ENCODE measurements at regions not wholly inside any gene's neighbourhood (a gene's known extent, or its start where the extent isn't known, plus 50 kb on each side); places are given as distances from the start of the nearest gene placed in this dataset.

GRCh38 chr6:6994796-6995195 is 113.0 kb upstream of the RREB1 start:
- H3K36me3 Mint-ChIP-seq (ENCODE audit: insufficient read depth in 1 of 3, low read depth in 3 of 3) = no peaks in the 10 kb centered on the region
- no peak overlapping the region for H2AFZ ChIP-seq (ENCODE audit: low read length)
- H3K27me3 ChIP-seq (ENCODE audit: insufficient read depth, low read length) = no peaks in the 10 kb centered on the region
- peaks cover 7 to 10% of the 10 kb centered on the region in 2 experiments for H3K4me1 Mint-ChIP-seq
- no peak overlapping the region for H2BK20ac ChIP-seq (ENCODE audit: low read depth, low read length, poor library complexity, severe bottlenecking)
- H3K18ac ChIP-seq (ENCODE audit: insufficient read length, low read depth, low read length) = no peak overlapping the region
- no peak overlapping the region for H3K56ac ChIP-seq (ENCODE audit: insufficient read length, low read depth, low read length)
- H3K9me3 ChIP-seq (ENCODE audit: control insufficient read depth, low read depth, low read length) = no peaks in the 10 kb centered on the region
- H3K9me3 Mint-ChIP-seq = no peaks in the 10 kb centered on the region
- no peaks in the 10 kb centered on the region for H3K23me2 ChIP-seq (ENCODE audit: insufficient read length, low read depth, low read length, poor library complexity, severe bottlenecking)
- no peak overlapping the region for H3K4me3 Mint-ChIP-seq
- no peak overlapping the region for H3K4me2 ChIP-seq (ENCODE audit: insufficient read depth, insufficient read length, low read length)
- no peaks in the 10 kb centered on the region for H3K27me3 Mint-ChIP-seq (ENCODE audit: low read depth)
- no peaks in the 10 kb centered on the region for H3K79me1 ChIP-seq (ENCODE audit: insufficient read depth, low read depth, low read length, poor library complexity, severe bottlenecking)
- H3K27ac ChIP-seq (ENCODE audit: insufficient read length, low read depth, low read length) = no peak overlapping the region
- no peaks in the 10 kb centered on the region for H4K20me1 ChIP-seq (ENCODE audit: control insufficient read depth, insufficient read depth, insufficient read length)
- no peak overlapping the region for H2AK5ac ChIP-seq (ENCODE audit: insufficient read length, low read length)
- no peak for TF ChIP-seq CTCF (conservative IDR thresholded peaks at IDR 0.05)
- no peak for DNase-seq
- H3K4me1 ChIP-seq (ENCODE audit: insufficient read depth, low read length) = peaks cover 5% of the 10 kb centered on the region; the same call in 1 of the 2 replicates
- no peak overlapping the region for H3K9ac ChIP-seq (ENCODE audit: extremely low read depth, insufficient read length, low read length)
- no peak overlapping the region for H3K23ac ChIP-seq (ENCODE audit: insufficient read length, low read depth, low read length)
- no peak overlapping the region for H2BK120ac ChIP-seq (ENCODE audit: low read depth, low read length, poor library complexity, severe bottlenecking)
- no peak overlapping the region for H4K5ac ChIP-seq (ENCODE audit: insufficient read length, low read depth, low read length)
- H2BK5ac ChIP-seq (ENCODE audit: insufficient read length, low read length) = no peak overlapping the region
- no peak overlapping the region for H2BK12ac ChIP-seq (ENCODE audit: insufficient read length, low read depth, low read length)
- H3T11ph ChIP-seq (ENCODE audit: low read length) = no peak overlapping the region
- no peak overlapping the region for H3K27ac Mint-ChIP-seq
- H3K79me2 ChIP-seq (ENCODE audit: insufficient read depth, low read length) = no peaks in the 10 kb centered on the region
- H4K91ac ChIP-seq (ENCODE audit: insufficient read length, low read depth, low read length) = no peak overlapping the region
- no peak overlapping the region for H2BK15ac ChIP-seq (ENCODE audit: low read depth, low read length)
- H3K4ac ChIP-seq (ENCODE audit: low read depth, low read length) = no peak overlapping the region
- WGBS (ENCODE audit: extremely low coverage, insufficient read length, low lambda C conversion rate) = no CpG with 5 or more reads among the region's 8 CpGs
- H3K14ac ChIP-seq (ENCODE audit: insufficient read depth, low read length) = no peak overlapping the region; the same call in 1 of the 2 replicates
- no peak overlapping the region for H4K8ac ChIP-seq (replicated peaks; ENCODE audit: insufficient read length, low read depth, low read length)
